WTC11 (cell line): ENCODE measurements at regions not wholly inside any gene's neighbourhood (a gene's known extent, or its start where the extent isn't known, plus 50 kb on each side); places are given as distances from the start of the nearest gene placed in this dataset.

ENCODE experiments used
- ATAC-seq: fragments of 200-7000 bp; cut with Tn5 transposase; 2 replicates; pipeline ENCODE4 v1.10.0; 2021; ENCODE audit warnings: mild to moderate bottlenecking, moderate library complexity
- CTCF ChIA-PET: fragments of 300-600 bp; sonication (Branson Sonifier 250); formaldehyde crosslinking; loops from one replicate; lab custom pipeline; 2021; ENCODE audit warnings: antibody characterized with exemption; lab: Charles Lee
- POLR2A ChIA-PET: fragments of 350-600 bp; sonication (Branson Sonifier 250); formaldehyde crosslinking; loops from one replicate; lab custom pipeline; 2021; ENCODE audit warnings: antibody characterized with exemption; lab: Charles Lee
- DNase-seq: peaks from one replicate; pipeline ENCODE4 v3.0.0; 2021; ENCODE audit warnings: low spot score
- H3K27ac Mint-ChIP-seq: 2 replicates; pipeline ENCODE4 v1.8.0; 2021; ENCODE audit warnings: mixed read lengths
- H3K27me3 Mint-ChIP-seq: 2 replicates; pipeline ENCODE4 v1.8.0; 2021; ENCODE audit warnings: low read depth, mild to moderate bottlenecking, moderate library complexity, mixed read lengths
- H3K36me3 Mint-ChIP-seq: 2 replicates; pipeline ENCODE4 v1.8.0; 2021; ENCODE audit warnings: mixed read lengths
- H3K4me1 Mint-ChIP-seq: 2 replicates; pipeline ENCODE4 v1.8.0; 2022; ENCODE audit warnings: mixed read lengths
- H3K4me3 Mint-ChIP-seq: 2 replicates; pipeline ENCODE4 v1.8.0; 2021; ENCODE audit warnings: mild to moderate bottlenecking, moderate library complexity, mixed read lengths
- H3K9me3 Mint-ChIP-seq: 2 replicates; pipeline ENCODE4 v1.8.0; 2021; ENCODE audit warnings: mixed read lengths
- CDX4 ChIP-seq: fragments of 250-450 bp; sonication (Bioruptor Pico); IDR thresholded peaks from 2 replicates; pipeline ENCODE4 v1.9.0; 2021; ENCODE audit warnings: moderate library complexity, mild to moderate bottlenecking, inconsistent platforms, borderline replicate concordance
- CREM ChIP-seq: sonication (generic); formaldehyde crosslinking; IDR thresholded peaks from 2 replicates; pipeline ENCODE4 v1.8.1; 2022; ENCODE audit warnings: mild to moderate bottlenecking, missing genetic modification reagents, moderate library complexity
- FOXJ3 ChIP-seq: sonication (generic); formaldehyde crosslinking; IDR thresholded peaks from 2 replicates; pipeline ENCODE4 v1.9.0; 2021; ENCODE audit warnings: missing genetic modification reagents, mild to moderate bottlenecking, borderline replicate concordance
- IRF2 ChIP-seq: sonication (generic); formaldehyde crosslinking; IDR thresholded peaks from 2 replicates; pipeline ENCODE4 v1.8.0; 2022; ENCODE audit warnings: low read depth, missing genetic modification reagents, borderline replicate concordance
- JAZF1 ChIP-seq: fragments of 250-450 bp; sonication (Bioruptor Pico); IDR thresholded peaks from 2 replicates; pipeline ENCODE4 v1.9.0; 2021; ENCODE audit warnings: moderate library complexity, mild to moderate bottlenecking, inconsistent platforms
- MXD4 ChIP-seq: fragments of 250-450 bp; sonication (Bioruptor Pico); IDR thresholded peaks from 2 replicates; pipeline ENCODE4 v1.8.0; 2021; ENCODE audit warnings: mild to moderate bottlenecking, moderate library complexity, borderline replicate concordance
- TCF7 ChIP-seq: sonication (generic); formaldehyde crosslinking; IDR thresholded peaks from 2 replicates; pipeline ENCODE4 v1.8.0; 2022; ENCODE audit warnings: mild to moderate bottlenecking, low read depth, missing genetic modification reagents, moderate library complexity
- USF2 ChIP-seq: sonication (generic); formaldehyde crosslinking; IDR thresholded peaks from 2 replicates; pipeline ENCODE4 v1.8.1; 2023; ENCODE audit warnings: mild to moderate bottlenecking, missing genetic modification reagents, moderate library complexity
- ZBTB43 ChIP-seq: sonication (generic); formaldehyde crosslinking; IDR thresholded peaks from 2 replicates; pipeline ENCODE4 v1.8.1; 2023; ENCODE audit warnings: mild to moderate bottlenecking, missing genetic modification reagents
- ZMAT4 ChIP-seq: fragments of 250-450 bp; sonication (Bioruptor Pico); IDR thresholded peaks from 2 replicates; pipeline ENCODE4 v1.9.0; 2021; ENCODE audit warnings: mild to moderate bottlenecking
- ZNF219 ChIP-seq: sonication (generic); formaldehyde crosslinking; IDR thresholded peaks from 2 replicates; pipeline ENCODE4 v1.8.0; 2023; ENCODE audit warnings: missing genetic modification reagents, mild to moderate bottlenecking, borderline replicate concordance
- ZNF263 ChIP-seq: sonication (generic); formaldehyde crosslinking; IDR thresholded peaks from 2 replicates; pipeline ENCODE4 v1.8.1; 2022; ENCODE audit warnings: low read depth, mild to moderate bottlenecking, moderate library complexity, missing genetic modification reagents
- ZNF317 ChIP-seq: sonication (generic); formaldehyde crosslinking; IDR thresholded peaks from 2 replicates; pipeline ENCODE4 v1.8.1; 2023; ENCODE audit warnings: low read depth, mild to moderate bottlenecking, moderate library complexity, missing genetic modification reagents, borderline replicate concordance
- TF ChIP-seq, protein P1 (sequence below): sonication (generic); formaldehyde crosslinking; IDR thresholded peaks from 2 replicates; pipeline ENCODE4 v1.8.1; 2023; ENCODE audit warnings: mild to moderate bottlenecking, moderate library complexity, missing genetic modification reagents
- TF ChIP-seq, protein P2 (sequence below): sonication (generic); formaldehyde crosslinking; IDR thresholded peaks from 2 replicates; pipeline ENCODE4 v1.8.0; 2022; ENCODE audit warnings: mild to moderate bottlenecking, missing genetic modification reagents
- TF ChIP-seq, protein P3 (sequence below): sonication (generic); formaldehyde crosslinking; IDR thresholded peaks from 2 replicates; pipeline ENCODE4 v1.8.1; 2022; ENCODE audit warnings: low read depth, mild to moderate bottlenecking, moderate library complexity, missing genetic modification reagents, borderline replicate concordance

- H3K4me3 Mint-ChIP-seq = no peak overlapping the region
- peaks cover 19% of the 10 kb centered on the region for H3K4me1 Mint-ChIP-seq
- peaks cover 12% of the 10 kb centered on the region for H3K36me3 Mint-ChIP-seq
- ATAC-seq (no peak), DNase-seq (no peak)
- H3K27ac Mint-ChIP-seq = no peak overlapping the region
- H3K27me3 Mint-ChIP-seq = no peaks in the 10 kb centered on the region
- ChIA-PET POLR2A (no interaction called here), CTCF (no interaction called here)
- TF ChIP-seq ZNF219 (CRISPR knock-in tag) (no peak), ZBTB43 (no peak), ZNF263 (no peak), FOXJ3 (CRISPR knock-in tag) (no peak), TCF7 (CRISPR knock-in tag) (no peak), IRF2 (no peak)
- TF ChIP-seq, protein P1, sequence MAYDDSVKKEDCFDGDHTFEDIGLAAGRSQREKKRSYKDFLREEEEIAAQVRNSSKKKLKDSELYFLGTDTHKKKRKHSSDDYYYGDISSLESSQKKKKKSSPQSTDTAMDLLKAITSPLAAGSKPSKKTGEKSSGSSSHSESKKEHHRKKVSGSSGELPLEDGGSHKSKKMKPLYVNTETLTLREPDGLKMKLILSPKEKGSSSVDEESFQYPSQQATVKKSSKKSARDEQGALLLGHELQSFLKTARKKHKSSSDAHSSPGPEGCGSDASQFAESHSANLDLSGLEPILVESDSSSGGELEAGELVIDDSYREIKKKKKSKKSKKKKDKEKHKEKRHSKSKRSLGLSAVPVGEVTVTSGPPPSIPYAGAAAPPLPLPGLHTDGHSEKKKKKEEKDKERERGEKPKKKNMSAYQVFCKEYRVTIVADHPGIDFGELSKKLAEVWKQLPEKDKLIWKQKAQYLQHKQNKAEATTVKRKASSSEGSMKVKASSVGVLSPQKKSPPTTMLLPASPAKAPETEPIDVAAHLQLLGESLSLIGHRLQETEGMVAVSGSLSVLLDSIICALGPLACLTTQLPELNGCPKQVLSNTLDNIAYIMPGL (CRISPR knock-in tag) = no peak
- H3K9me3 Mint-ChIP-seq = peaks cover 18% of the 10 kb centered on the region
Measured at GRCh38 chr4:117264072-117264471, 178.7 kb upstream of the TRAM1L1 start.

- DNase-seq (no peak), ATAC-seq (no peak)
- peaks cover 12% of the 10 kb centered on the region for H3K36me3 Mint-ChIP-seq
- POLR2A ChIA-PET = no interaction called here
- TF ChIP-seq CREM (CRISPR knock-in tag) (no peak), ZNF317 (no peak), ZMAT4 (no peak), CDX4 (CRISPR knock-in tag) (no peak), USF2 (CRISPR knock-in tag) (no peak), IRF2 (no peak), MXD4 (CRISPR knock-in tag) (no peak), JAZF1 (CRISPR knock-in tag) (no peak)
- TF ChIP-seq, protein P2, sequence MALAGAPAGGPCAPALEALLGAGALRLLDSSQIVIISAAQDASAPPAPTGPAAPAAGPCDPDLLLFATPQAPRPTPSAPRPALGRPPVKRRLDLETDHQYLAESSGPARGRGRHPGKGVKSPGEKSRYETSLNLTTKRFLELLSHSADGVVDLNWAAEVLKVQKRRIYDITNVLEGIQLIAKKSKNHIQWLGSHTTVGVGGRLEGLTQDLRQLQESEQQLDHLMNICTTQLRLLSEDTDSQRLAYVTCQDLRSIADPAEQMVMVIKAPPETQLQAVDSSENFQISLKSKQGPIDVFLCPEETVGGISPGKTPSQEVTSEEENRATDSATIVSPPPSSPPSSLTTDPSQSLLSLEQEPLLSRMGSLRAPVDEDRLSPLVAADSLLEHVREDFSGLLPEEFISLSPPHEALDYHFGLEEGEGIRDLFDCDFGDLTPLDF = no peak
- TF ChIP-seq, protein P3, sequence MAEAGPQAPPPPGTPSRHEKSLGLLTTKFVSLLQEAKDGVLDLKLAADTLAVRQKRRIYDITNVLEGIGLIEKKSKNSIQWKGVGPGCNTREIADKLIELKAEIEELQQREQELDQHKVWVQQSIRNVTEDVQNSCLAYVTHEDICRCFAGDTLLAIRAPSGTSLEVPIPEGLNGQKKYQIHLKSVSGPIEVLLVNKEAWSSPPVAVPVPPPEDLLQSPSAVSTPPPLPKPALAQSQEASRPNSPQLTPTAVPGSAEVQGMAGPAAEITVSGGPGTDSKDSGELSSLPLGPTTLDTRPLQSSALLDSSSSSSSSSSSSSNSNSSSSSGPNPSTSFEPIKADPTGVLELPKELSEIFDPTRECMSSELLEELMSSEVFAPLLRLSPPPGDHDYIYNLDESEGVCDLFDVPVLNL (CRISPR knock-in tag) = no peak
- TF ChIP-seq, all 79 proteins: peak for 0
- Mint-ChIP-seq H3K9me3 (peaks cover 18% of the 10 kb centered on the region), H3K4me3 (no peak overlapping the region), H3K4me1 (peaks cover 7% of the 10 kb centered on the region), H3K27ac (0 out of 2 replicates have a peak overlapping the region, but pooled peaks have one; percentile 4), H3K27me3 (no peaks in the 10 kb centered on the region)
- CTCF ChIA-PET = no interaction called here
Measured at GRCh38 chr4:117267317-117267716, 181.9 kb upstream of the TRAM1L1 start.
